Type B pancreatic cell (in vitro differentiated cells): ENCODE measurements at regions not wholly inside any gene's neighbourhood (a gene's known extent, or its start where the extent isn't known, plus 50 kb on each side); places are given as distances from the start of the nearest gene placed in this dataset.

Source experiments
- DNase-seq: peaks from one replicate; pipeline ENCODE4 v3.0.0; 2021; ENCODE audit warnings: mixed read lengths; ENCODE audit not compliant: unreplicated experiment; ENCODE audit errors: extremely low spot score
- H3K27ac Mint-ChIP-seq: 2 replicates; pipeline ENCODE4 v1.8.0; 2021; ENCODE audit warnings: mild to moderate bottlenecking, mixed read lengths
- H3K27me3 Mint-ChIP-seq: 2 replicates; pipeline ENCODE4 v1.8.0; 2021; ENCODE audit warnings: mixed read lengths
- H3K36me3 Mint-ChIP-seq: 2 replicates; pipeline ENCODE4 v1.8.0; 2021; ENCODE audit warnings: mixed read lengths
- H3K4me1 Mint-ChIP-seq: one replicate; pipeline ENCODE4 v1.8.0; 2021; ENCODE audit warnings: mixed read lengths; ENCODE audit not compliant: unreplicated experiment
- H3K4me3 Mint-ChIP-seq: 2 replicates; pipeline ENCODE4 v1.8.0; 2021; ENCODE audit warnings: mild to moderate bottlenecking, mixed read lengths
- H3K9me3 Mint-ChIP-seq: 2 replicates; pipeline ENCODE4 v1.8.0; 2021; ENCODE audit warnings: mixed read lengths
- CTCF ChIP-seq: fragments of 200-600 bp; sonication (generic); conservative IDR thresholded peaks from 2 replicates; pipeline ENCODE4 v1.5.0; 2021; ENCODE audit warnings: antibody characterized with exemption, mild to moderate bottlenecking

GRCh38 chr16:79653373-79653891 is 52.9 kb upstream of the MAF start:
- peaks cover 16% of the 10 kb centered on the region for H3K27me3 Mint-ChIP-seq
- no peak overlapping the region for H3K27ac Mint-ChIP-seq
- H3K9me3 Mint-ChIP-seq, result no peaks in the 10 kb centered on the region
- TF ChIP-seq CTCF, result no peak
- DNase-seq, result no peak
- peaks cover 20% of the 10 kb centered on the region for H3K4me1 Mint-ChIP-seq
- no peaks in the 10 kb centered on the region for H3K36me3 Mint-ChIP-seq
- H3K4me3 Mint-ChIP-seq, result no peak overlapping the region

DNA sequence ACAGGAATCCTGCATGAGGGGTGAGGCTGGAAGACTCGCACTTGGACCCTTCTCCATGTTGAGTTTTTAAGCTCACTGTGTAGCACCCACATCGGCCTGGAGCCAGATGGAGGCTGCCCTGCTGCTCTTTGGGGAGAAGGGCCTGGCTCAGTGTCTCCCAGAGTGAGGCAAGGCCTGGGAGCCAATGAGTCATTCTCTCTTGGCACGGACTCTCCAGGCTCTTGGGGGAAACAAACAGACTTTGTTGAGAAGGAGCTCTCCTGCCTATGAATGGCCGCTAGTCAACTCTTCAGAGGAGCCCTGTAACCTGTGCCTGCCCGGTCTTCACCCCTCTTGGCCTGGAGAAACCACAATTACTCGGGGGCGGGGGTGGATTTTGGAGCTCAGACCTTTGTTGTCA is 50.8 kb upstream of the MAF start:
- no peak for TF ChIP-seq CTCF
- no peaks in the 10 kb centered on the region for H3K36me3 Mint-ChIP-seq
- peaks cover 6% of the 10 kb centered on the region for H3K9me3 Mint-ChIP-seq
- peaks cover 12% of the 10 kb centered on the region for H3K4me1 Mint-ChIP-seq
- DNase-seq, result no peak
- H3K4me3 Mint-ChIP-seq, result no peak overlapping the region
- H3K27ac Mint-ChIP-seq, result no peak overlapping the region
- H3K27me3 Mint-ChIP-seq, result peaks cover 9% of the 10 kb centered on the region
